ENCODE measurements at regions not wholly inside any gene's neighbourhood (a gene's known extent, or its start where the extent isn't known, plus 50 kb on each side); places are given as distances from the start of the nearest gene placed in this dataset.

- TF ChIP-seq CTCF (conservative IDR thresholded peaks at IDR 0.05; ENCODE audit: low read depth, low read length) (no peak), EZH2 (IDR thresholded peaks at IDR 0.05; ENCODE audit: borderline replicate concordance, low read depth, low read length, poor library complexity, severe bottlenecking) (no peak)
Measured at GRCh38 chr14:60563113-60563512, 54.2 kb downstream of the SIX6 start.
